ENCODE measurements at regions not wholly inside any gene's neighbourhood (a gene's known extent, or its start where the extent isn't known, plus 50 kb on each side); places are given as distances from the start of the nearest gene placed in this dataset.
"Not testable (repeated sequence)": the region's sequence is repeated elsewhere in the genome, so short reads cannot be mapped to it uniquely, and the experiment has no call there.

GRCh38 chr16:21344361-21344912, 66.3 kb upstream of the CRYM start:
- H3K27me3 ChIP-seq (ENCODE audit: control insufficient read depth, insufficient read depth, low read length); H3K9me1 ChIP-seq (ENCODE audit: insufficient read depth, low read length); H3K4me2 ChIP-seq (ENCODE audit: low read depth, low read length); H3K56ac ChIP-seq (ENCODE audit: extremely low read depth, insufficient read depth, low read length); H3K4ac ChIP-seq (ENCODE audit: low read depth, low read length); ATAC-seq (ENCODE audit: low read depth); H2BK120ac ChIP-seq (ENCODE audit: low read depth, low read length); DNase-seq; H2BK15ac ChIP-seq (ENCODE audit: low read depth, low read length); H2AK5ac ChIP-seq (ENCODE audit: low read depth, low read length); H3K23ac ChIP-seq (ENCODE audit: low read depth, low read length); H2BK5ac ChIP-seq (ENCODE audit: low read depth, low read length, poor library complexity, severe bottlenecking); H3K79me1 ChIP-seq (ENCODE audit: low read depth in 1 of 2, low read length in 2 of 2); in situ Hi-C loops (cut with MboI; ENCODE audit: low sequenced_read_pairs); H4K91ac ChIP-seq (ENCODE audit: insufficient read depth, low read depth, low read length); H3K36me3 ChIP-seq (ENCODE audit: control insufficient read depth, insufficient read depth, low read length); H2AFZ ChIP-seq (replicated peaks; ENCODE audit: low read length, poor library complexity); BruUV-seq (replicated peaks); H3K27ac ChIP-seq (ENCODE audit: insufficient read depth, low read length); H3K14ac ChIP-seq (replicated peaks; ENCODE audit: low read depth, low read length); H4K20me1 ChIP-seq (ENCODE audit: insufficient read depth, low read length); H3K18ac ChIP-seq (ENCODE audit: low read depth, low read length); H2BK20ac ChIP-seq (ENCODE audit: low read depth, low read length); H3K9ac ChIP-seq (ENCODE audit: low read depth, low read length); intact Hi-C loops (cut with micrococcal nuclease); H3K4me1 ChIP-seq (ENCODE audit: control insufficient read depth, insufficient read depth, low read length); POLR2A ChIA-PET (ENCODE audit: unreplicated experiment); dilution Hi-C loops (cut with HindIII; ENCODE audit: low sequenced_read_pairs, unreplicated experiment); H3K4me3 ChIP-seq (ENCODE audit: insufficient read depth, low read depth, low read length); H3K9me3 ChIP-seq (ENCODE audit: control insufficient read depth, insufficient read depth, low read length); H4K5ac ChIP-seq (ENCODE audit: low read depth, low read length); H2AK9ac ChIP-seq (replicated peaks; ENCODE audit: low read depth, low read length, poor library complexity); CTCF ChIA-PET; H4K8ac ChIP-seq (ENCODE audit: low read depth in 2 of 2, low read length in 2 of 2): not testable (repeated sequence)
- WGBS, 2 experiments (ENCODE audit: extremely low coverage in 2 of 2, insufficient read length in 1 of 2): 81% methylated on average over 3 of the region's 12 CpGs; no CpG with 5 or more reads in 1 of the 2 experiments
